Spleen (tissue), 11 donors: ENCODE measurements at regions not wholly inside any gene's neighbourhood (a gene's known extent, or its start where the extent isn't known, plus 50 kb on each side); places are given as distances from the start of the nearest gene placed in this dataset.

Experiments
- DNase-seq: peaks from one replicate; pipeline ENCODE4 v3.0.0-alpha.2; 2020
- H3K27ac ChIP-seq, 8 donors: fragments of 200-600 bp; sonication (generic) in 7 of 8; 1 replicate in 4 of 8; 2 replicates in 4 of 8; pipeline versions ENCODE4 v1.5.0 to v1.8.0; 2016 to 2021; ENCODE audit warnings: inconsistent platforms in 4 of 8, mild to moderate bottlenecking in 4 of 8, moderate library complexity in 1 of 8
- H3K27me3 ChIP-seq, 7 donors: fragments of 200-600 bp; sonication (generic) in 6 of 7; replicated peaks in 1 of 7; 1 replicate in 4 of 7; 2 replicates in 3 of 7; pipeline versions ENCODE4 v1.5.0 to v1.8.0; 2016 to 2021; ENCODE audit warnings: inconsistent platforms in 3 of 7, mild to moderate bottlenecking in 1 of 7
- H3K36me3 ChIP-seq, 6 donors: fragments of 200-600 bp; sonication (generic) in 5 of 6; 1 replicate in 4 of 6; 2 replicates in 2 of 6; pipeline versions ENCODE4 v1.5.0 to v1.8.0; 2016 to 2021; ENCODE audit warnings: inconsistent platforms in 2 of 6
- H3K4me1 ChIP-seq, 6 donors: fragments of 200-600 bp; sonication (generic) in 5 of 6; 1 replicate in 3 of 6; 2 replicates in 3 of 6; pipeline versions ENCODE4 v1.5.0 to v1.8.0; 2016 to 2021; ENCODE audit warnings: inconsistent platforms in 3 of 6
- H3K4me3 ChIP-seq, 8 donors: fragments of 200-600 bp; sonication (generic) in 7 of 8; 1 replicate in 4 of 8; 2 replicates in 4 of 8; pipeline versions ENCODE4 v1.5.0 to v1.8.0; 2016 to 2021; ENCODE audit warnings: inconsistent platforms in 4 of 8, mild to moderate bottlenecking in 4 of 8, moderate library complexity in 2 of 8
- H3K9me3 ChIP-seq, 8 donors: fragments of 200-600 bp; sonication (generic) in 7 of 8; 1 replicate in 4 of 8; 2 replicates in 4 of 8; pipeline versions ENCODE4 v1.5.0 to v1.8.0; 2016 to 2021; ENCODE audit warnings: inconsistent platforms in 4 of 8
- POLR2A ChIP-seq, 3 donors: fragments of 450-650 bp; IDR thresholded peaks; one replicate each; pipeline ENCODE4 v1.5.1; 2017; ENCODE audit warnings: antibody characterized with exemption in 3 of 3, mild to moderate bottlenecking in 1 of 3
- POLR2AphosphoS5 ChIP-seq, 3 donors: sonication (generic); formaldehyde crosslinking; IDR thresholded peaks; one replicate each; pipeline ENCODE4 v1.5.1; 2017; ENCODE audit warnings: antibody characterized with exemption in 3 of 3
- WGBS, 5 donors: extraction: QIAGEN DNeasy Blood & Tissue Kit in 3 of 5; methylation state at CpG; one replicate each; pipeline versions ENCODE4 v1.1.5 to v1.1.7; 2013 to 2018; 5-methylcytosine and 5-hydroxymethylcytosine counted together
- intact Hi-C: fragments of 100-400 bp; cut with DNase I; formaldehyde crosslinking; loops from one replicate; pipeline ENCODE4 v1.15.0; 2023; ENCODE audit warnings: low total_unique reads
- TF ChIP-seq, protein P1 (sequence below), 11 experiments: fragments of 200-600 bp in 7 of 11; fragments of 450-650 bp in 4 of 11; sonication (generic) in 4 of 11; IDR thresholded peaks in 8 of 11; conservative IDR thresholded peaks in 3 of 11; 1 replicate in 7 of 11; 2 replicates in 4 of 11; pipeline versions ENCODE4 v1.4.0 to v1.8.0; 2016 to 2021; ENCODE audit warnings: antibody characterized with exemption in 11 of 11, inconsistent platforms in 4 of 11, mild to moderate bottlenecking in 1 of 11
- donor health status: healthy with polysubstance abuse.
- donor health status: DM: no; HTN: no; CAD: no; lungs with moderate emphysema.
- donor health status: DM: no; HTN: no; CAD: no.
- donor health status: Bipolar disorder and iron deficiency.
- donor health status: healthy.
- donor health status: DM: no; HTN: no; CAD: no.
- donor health status: DM: yes; HTN: yes; CAD: no.

DNA sequence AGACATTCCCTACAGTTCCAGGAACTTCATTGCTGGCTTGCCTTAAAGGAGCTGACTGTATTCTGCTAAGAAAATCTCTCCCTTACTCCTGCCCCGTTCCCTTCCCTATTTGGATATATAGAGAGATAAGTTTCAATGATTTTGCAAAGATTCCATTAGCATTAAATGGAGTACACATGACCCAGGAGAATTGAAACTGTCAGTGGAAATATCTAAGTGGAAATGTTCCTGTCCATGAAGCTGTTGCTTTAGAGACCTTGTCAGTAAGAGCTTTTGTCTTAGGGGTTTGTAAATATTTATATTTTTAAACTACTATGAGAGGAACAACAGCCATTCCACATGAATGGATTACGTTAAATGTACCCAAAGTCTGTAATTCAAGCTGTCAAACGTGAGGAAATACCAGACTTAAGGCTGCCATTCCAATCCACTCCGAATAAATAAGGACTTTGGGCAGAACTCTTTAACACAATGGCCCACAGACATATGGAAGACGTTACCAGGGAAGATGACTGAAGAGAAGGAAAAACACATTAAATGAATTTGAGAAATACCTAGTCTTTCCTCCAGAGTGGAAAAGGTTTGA, 387.1 kb upstream of the PAPPA start:
- Histone ChIP-seq H3K36me3 (no peaks in the 10 kb centered on the region), H3K4me1 (no peaks in the 10 kb centered on the region), H3K27ac (no peak overlapping the region), H3K9me3 (no peaks in the 10 kb centered on the region), H3K27me3 (no peaks in the 10 kb centered on the region), H3K4me3 (no peak overlapping the region)
- TF ChIP-seq, protein P1, sequence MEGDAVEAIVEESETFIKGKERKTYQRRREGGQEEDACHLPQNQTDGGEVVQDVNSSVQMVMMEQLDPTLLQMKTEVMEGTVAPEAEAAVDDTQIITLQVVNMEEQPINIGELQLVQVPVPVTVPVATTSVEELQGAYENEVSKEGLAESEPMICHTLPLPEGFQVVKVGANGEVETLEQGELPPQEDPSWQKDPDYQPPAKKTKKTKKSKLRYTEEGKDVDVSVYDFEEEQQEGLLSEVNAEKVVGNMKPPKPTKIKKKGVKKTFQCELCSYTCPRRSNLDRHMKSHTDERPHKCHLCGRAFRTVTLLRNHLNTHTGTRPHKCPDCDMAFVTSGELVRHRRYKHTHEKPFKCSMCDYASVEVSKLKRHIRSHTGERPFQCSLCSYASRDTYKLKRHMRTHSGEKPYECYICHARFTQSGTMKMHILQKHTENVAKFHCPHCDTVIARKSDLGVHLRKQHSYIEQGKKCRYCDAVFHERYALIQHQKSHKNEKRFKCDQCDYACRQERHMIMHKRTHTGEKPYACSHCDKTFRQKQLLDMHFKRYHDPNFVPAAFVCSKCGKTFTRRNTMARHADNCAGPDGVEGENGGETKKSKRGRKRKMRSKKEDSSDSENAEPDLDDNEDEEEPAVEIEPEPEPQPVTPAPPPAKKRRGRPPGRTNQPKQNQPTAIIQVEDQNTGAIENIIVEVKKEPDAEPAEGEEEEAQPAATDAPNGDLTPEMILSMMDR (IDR thresholded peaks at IDR 0.05 in 8 of 11, conservative IDR thresholded peaks at IDR 0.05 in 3 of 11) = no peak
- TF ChIP-seq POLR2AphosphoS5 (IDR thresholded peaks at IDR 0.05) (no peak), POLR2A (IDR thresholded peaks at IDR 0.05) (no peak)
- intact Hi-C loops = no loop called here
- 32 to 43% (median 34%) methylated on average over 5 of the region's 5 CpGs for WGBS, 5 donors
- DNase-seq = no peak

DNA sequence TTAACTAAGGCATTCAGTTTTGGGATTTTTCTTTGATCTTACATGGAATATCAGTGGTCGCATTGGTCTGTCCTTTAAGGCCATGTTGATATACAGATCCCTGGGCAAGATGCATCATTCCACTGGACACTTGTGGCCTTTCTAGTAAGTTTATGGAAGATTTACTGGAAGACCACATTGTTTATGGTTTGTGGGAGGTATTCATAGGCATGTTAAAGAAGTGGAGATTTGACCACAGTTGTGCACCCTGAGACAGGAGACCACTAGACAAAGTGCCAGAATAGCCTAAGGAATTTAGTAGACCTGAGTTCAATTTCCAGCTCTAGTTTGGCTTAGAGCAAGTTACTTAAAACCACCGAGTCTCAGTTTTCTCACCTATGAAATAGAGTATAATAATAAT, 383.1 kb upstream of the PAPPA start:
- H3K4me1 ChIP-seq = no peaks in the 10 kb centered on the region
- intact Hi-C loops = no loop called here
- no peak overlapping the region for H3K4me3 ChIP-seq
- DNase-seq = no peak
- no peaks in the 10 kb centered on the region for H3K9me3 ChIP-seq
- 81 to 92% (median 91%) methylated on average over 2 of the region's 2 CpGs for WGBS, 5 donors
- no peaks in the 10 kb centered on the region for H3K27me3 ChIP-seq
- no peak overlapping the region for H3K27ac ChIP-seq
- TF ChIP-seq POLR2A (IDR thresholded peaks at IDR 0.05) = no peak
- TF ChIP-seq, protein P1 (IDR thresholded peaks at IDR 0.05 in 8 of 11, conservative IDR thresholded peaks at IDR 0.05 in 3 of 11) = no peak
- no peak for TF ChIP-seq POLR2AphosphoS5 (IDR thresholded peaks at IDR 0.05)
- H3K36me3 ChIP-seq = no peaks in the 10 kb centered on the region

DNA sequence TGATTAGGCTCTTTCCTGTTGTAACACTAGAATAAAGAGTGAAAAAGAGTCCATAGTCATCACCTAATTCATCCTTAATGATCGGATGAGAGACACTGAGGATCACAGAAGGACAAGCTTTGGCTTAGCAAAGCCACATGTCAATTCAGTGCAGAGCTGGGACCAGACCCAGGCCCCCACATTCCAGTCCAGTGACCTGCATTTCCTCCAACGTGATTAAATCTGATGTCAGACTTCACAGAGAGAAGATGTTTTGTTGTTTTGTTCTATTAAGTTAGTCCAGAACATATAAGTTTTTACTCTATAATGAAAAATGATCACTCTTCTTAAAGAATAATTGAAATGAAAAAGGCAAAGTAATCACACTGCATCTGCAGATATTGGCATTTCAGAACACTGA, 377.9 kb upstream of the PAPPA start:
- H3K27ac ChIP-seq = no peak overlapping the region
- H3K36me3 ChIP-seq = no peaks in the 10 kb centered on the region
- no peaks in the 10 kb centered on the region for H3K27me3 ChIP-seq
- WGBS, 5 donors = 43 to 61% (median 48%) methylated on average over 2 of the region's 2 CpGs
- DNase-seq = no peak
- peaks cover 0 to 4% (median 0%) of the 10 kb centered on the region in 8 donors for H3K9me3 ChIP-seq
- no peak overlapping the region for H3K4me3 ChIP-seq
- no peak for TF ChIP-seq POLR2A (IDR thresholded peaks at IDR 0.05)
- TF ChIP-seq, protein P1 (IDR thresholded peaks at IDR 0.05 in 8 of 11, conservative IDR thresholded peaks at IDR 0.05 in 3 of 11) = no peak
- no peak for TF ChIP-seq POLR2AphosphoS5 (IDR thresholded peaks at IDR 0.05)
- H3K4me1 ChIP-seq = no peaks in the 10 kb centered on the region
- intact Hi-C loops = no loop called here

DNA sequence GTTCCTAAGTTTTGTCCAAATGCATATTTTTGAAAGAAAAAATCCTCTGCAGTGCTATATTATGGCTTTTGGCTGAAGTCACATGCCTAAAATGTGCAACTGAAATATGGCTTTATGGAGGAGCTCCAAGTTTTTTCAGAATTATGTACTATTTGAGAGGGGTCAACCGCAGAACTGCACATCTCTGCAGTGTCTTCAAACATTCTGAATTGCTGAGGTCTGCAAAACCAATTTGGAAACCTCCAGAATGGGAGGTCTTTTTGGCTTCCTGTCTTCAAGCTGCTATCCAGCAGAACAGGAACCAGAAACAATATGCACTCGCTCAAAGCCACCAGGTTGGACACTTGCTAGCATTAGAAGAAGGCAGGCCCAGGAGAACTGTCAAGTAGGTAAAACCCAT, 376.0 kb upstream of the PAPPA start:
- intact Hi-C loops = no loop called here

More for the DNA sequence above, 376.0 kb upstream of the PAPPA start:
- Histone ChIP-seq H3K36me3 (no peaks in the 10 kb centered on the region), H3K9me3 (peaks cover 0 to 4% (median 0%) of the 10 kb centered on the region in 8 donors), H3K27ac (no peak overlapping the region), H3K4me3 (no peak overlapping the region), H3K27me3 (no peaks in the 10 kb centered on the region), H3K4me1 (no peaks in the 10 kb centered on the region)
- WGBS, 5 donors = 52 to 77% (median 66%) methylated on average over 2 of the region's 2 CpGs
- DNase-seq = no peak
- TF ChIP-seq POLR2A (IDR thresholded peaks at IDR 0.05) = no peak
